GM06990 (cell line): ENCODE measurements at regions not wholly inside any gene's neighbourhood (a gene's known extent, or its start where the extent isn't known, plus 50 kb on each side); places are given as distances from the start of the nearest gene placed in this dataset.

Experiments
- DNase-seq: peaks from one replicate; pipeline ENCODE4 v3.0.0-alpha.2; 2011; ENCODE audit not compliant: insufficient read length; ENCODE audit errors: extremely low read depth
- H3K27me3 ChIP-seq: replicated peaks from 2 replicates; pipeline ENCODE4 v1.6.0; 2011; ENCODE audit warnings: low read length; ENCODE audit not compliant: control insufficient read depth, insufficient read depth
- H3K36me3 ChIP-seq: 2 replicates; pipeline ENCODE4 v1.5.1; 2011; ENCODE audit warnings: low read length; ENCODE audit not compliant: control insufficient read depth, insufficient read depth
- H3K4me3 ChIP-seq: replicated peaks from 2 replicates; pipeline ENCODE4 v1.5.1; 2011; ENCODE audit warnings: low read depth, mild to moderate bottlenecking, control low read depth, low read length
- CTCF ChIP-seq: IDR thresholded peaks from 2 replicates; pipeline ENCODE4 v1.5.1; 2011; ENCODE audit warnings: low read length, control low read depth, mild to moderate bottlenecking, inconsistent platforms; ENCODE audit not compliant: insufficient read depth, poor library complexity, severe bottlenecking

- no peak overlapping the region for H3K4me3 ChIP-seq
- TF ChIP-seq CTCF, result no peak
- DNase-seq, result no peak
- no peaks in the 10 kb centered on the region for H3K27me3 ChIP-seq
- H3K36me3 ChIP-seq, result no peaks in the 10 kb centered on the region
Measured at GRCh38 chr5:162638849-162639248, 571.3 kb downstream of the GABRG2 start.

- Histone ChIP-seq H3K4me3 (no peak overlapping the region), H3K27me3 (no peaks in the 10 kb centered on the region), H3K36me3 (no peaks in the 10 kb centered on the region)
- no peak for DNase-seq
- TF ChIP-seq CTCF, result no peak
Measured at GRCh38 chr5:162641142-162641813, 573.7 kb downstream of the GABRG2 start.

GRCh38 chr5:162654661-162655405 lies 587.3 kb downstream of the GABRG2 start:
- DNase-seq, result no peak
- no peaks in the 10 kb centered on the region for H3K36me3 ChIP-seq
- no peak for TF ChIP-seq CTCF
- no peaks in the 10 kb centered on the region for H3K27me3 ChIP-seq
- H3K4me3 ChIP-seq, result no peak overlapping the region

- DNase-seq, result no peak
- no peaks in the 10 kb centered on the region for H3K36me3 ChIP-seq
- no peak for TF ChIP-seq CTCF
Measured at GRCh38 chr5:162657076-162657475, 589.5 kb downstream of the GABRG2 start.

GRCh38 chr5:162664846-162665245 lies 597.3 kb downstream of the GABRG2 start:
- no peak for DNase-seq
- Histone ChIP-seq H3K36me3 (no peaks in the 10 kb centered on the region), H3K4me3 (no peak overlapping the region), H3K27me3 (no peaks in the 10 kb centered on the region)
- TF ChIP-seq CTCF, result no peak

More at GRCh38 chr5:162657076-162657475, 589.5 kb downstream of the GABRG2 start:
- H3K4me3 ChIP-seq, result no peak overlapping the region
- no peaks in the 10 kb centered on the region for H3K27me3 ChIP-seq
